ENCODE measurements at regions not wholly inside any gene's neighbourhood (a gene's known extent, or its start where the extent isn't known, plus 50 kb on each side); places are given as distances from the start of the nearest gene placed in this dataset.
"Not testable (repeated sequence)": the region's sequence is repeated elsewhere in the genome, so short reads cannot be mapped to it uniquely, and the experiment has no call there.

GRCh38 chr9:74094766-74095165 is 402.4 kb upstream of the RORB start:
- DNase-seq (ENCODE audit: low spot score): no peak

DNA sequence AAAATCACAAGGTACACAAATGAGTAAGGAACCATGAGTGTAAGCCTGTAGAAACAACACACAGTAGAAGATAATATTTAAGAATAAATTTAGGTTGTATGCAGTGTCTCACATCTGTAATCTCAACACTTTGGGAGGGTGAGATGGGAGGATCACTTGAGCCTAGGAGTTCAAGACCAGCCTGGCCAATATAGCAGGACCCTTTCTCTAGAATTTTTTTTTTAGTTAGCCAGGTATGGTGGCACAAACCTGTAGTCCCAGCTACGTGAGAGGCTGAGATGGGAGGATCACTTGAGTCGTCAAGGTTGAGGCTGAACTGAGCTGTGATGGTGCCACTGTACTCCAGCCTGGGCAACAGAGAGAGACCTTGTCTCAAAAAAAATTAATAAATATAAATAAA is 401.2 kb upstream of the RORB start:
- no peak for DNase-seq (ENCODE audit: low spot score)

DNA sequence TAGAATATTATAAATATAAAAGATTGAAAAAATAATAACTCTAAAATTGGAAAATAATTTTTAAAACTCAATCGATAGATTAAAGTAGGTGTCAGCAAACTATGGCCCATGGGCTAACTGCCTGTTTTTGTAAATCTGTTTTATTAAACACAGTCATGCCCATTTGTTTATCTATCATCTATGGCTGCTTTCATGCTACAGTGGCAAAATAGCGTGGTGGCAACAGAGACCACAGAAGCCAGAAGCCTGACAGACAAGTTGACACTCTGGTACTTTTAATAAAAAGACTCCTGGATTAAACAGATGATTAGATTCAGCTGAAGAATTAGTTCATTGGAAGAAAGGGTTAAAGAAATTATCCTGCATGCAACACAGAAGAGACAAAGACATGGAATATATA is 400.7 kb upstream of the RORB start:
- DNase-seq (ENCODE audit: low spot score): no peak

GRCh38 chr9:74100042-74100441 is 397.1 kb upstream of the RORB start:
- no peak for DNase-seq (ENCODE audit: low spot score)

GRCh38 chr9:74102148-74102547 is 395.0 kb upstream of the RORB start:
- DNase-seq (ENCODE audit: low spot score): not testable (repeated sequence)

GRCh38 chr9:74102702-74103101 is 394.4 kb upstream of the RORB start:
- no peak for DNase-seq (ENCODE audit: low spot score)

- DNase-seq (ENCODE audit: low spot score): no peak
These were observed 389.4 kb upstream of the RORB start for GRCh38 chr9:74107692-74108091.

GRCh38 chr9:74115976-74116375 is 381.2 kb upstream of the RORB start:
- DNase-seq (ENCODE audit: low spot score): no peak

DNA sequence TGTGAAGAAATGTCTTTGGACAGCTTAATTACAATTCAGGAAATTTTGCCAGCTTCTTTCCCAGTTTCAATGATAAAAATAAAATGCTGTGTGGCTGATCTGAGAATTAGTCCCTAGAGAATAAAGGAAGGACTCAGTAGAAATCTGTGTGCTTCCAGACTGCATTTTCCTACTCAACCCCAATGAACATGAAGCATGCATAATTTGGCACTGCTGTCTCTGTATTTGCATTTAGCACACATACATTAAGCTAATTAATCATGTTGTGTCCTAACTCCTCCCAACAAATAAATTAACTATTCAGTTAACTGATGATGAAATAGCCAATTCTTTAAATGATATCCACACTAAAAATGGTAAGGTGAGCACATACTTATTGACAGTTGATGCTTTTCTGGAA is 380.0 kb upstream of the RORB start:
- no peak for DNase-seq (ENCODE audit: low spot score)

GRCh38 chr9:74117731-74118130 is 379.4 kb upstream of the RORB start:
- DNase-seq (ENCODE audit: low spot score): no peak

- DNase-seq (ENCODE audit: low spot score): no peak
These were observed 377.1 kb upstream of the RORB start for GRCh38 chr9:74120061-74120460.

- DNase-seq (ENCODE audit: low spot score): no peak
These were observed 376.7 kb upstream of the RORB start for GRCh38 chr9:74120470-74120869.

DNA sequence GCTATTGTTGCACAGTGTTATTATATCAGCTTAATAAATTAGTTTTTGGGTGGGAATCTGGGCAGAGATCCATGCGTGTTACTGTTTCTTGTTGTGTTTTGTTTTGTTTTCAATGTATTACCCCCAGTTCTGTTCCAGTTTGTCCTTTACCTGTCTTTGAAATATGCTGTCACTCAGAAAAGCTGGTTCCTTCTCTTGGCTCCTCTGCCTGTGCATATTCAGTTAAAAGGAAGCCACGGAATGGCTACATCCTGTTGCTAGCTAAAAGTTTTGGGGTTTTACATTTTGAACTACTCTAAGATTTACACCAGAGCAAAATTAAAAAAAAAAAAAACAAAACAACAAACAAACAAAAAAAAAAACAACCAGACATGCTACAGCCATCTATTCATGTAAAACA is 374.9 kb upstream of the RORB start:
- DNase-seq (ENCODE audit: low spot score): no peak

- no peak for DNase-seq (ENCODE audit: low spot score)
These were observed 374.5 kb upstream of the RORB start for GRCh38 chr9:74122661-74123060.

- DNase-seq (ENCODE audit: low spot score): no peak
These were observed 371.2 kb upstream of the RORB start for GRCh38 chr9:74125941-74126340.

- no peak for DNase-seq (ENCODE audit: low spot score)
These were observed 364.1 kb upstream of the RORB start for GRCh38 chr9:74132986-74133385.

DNA sequence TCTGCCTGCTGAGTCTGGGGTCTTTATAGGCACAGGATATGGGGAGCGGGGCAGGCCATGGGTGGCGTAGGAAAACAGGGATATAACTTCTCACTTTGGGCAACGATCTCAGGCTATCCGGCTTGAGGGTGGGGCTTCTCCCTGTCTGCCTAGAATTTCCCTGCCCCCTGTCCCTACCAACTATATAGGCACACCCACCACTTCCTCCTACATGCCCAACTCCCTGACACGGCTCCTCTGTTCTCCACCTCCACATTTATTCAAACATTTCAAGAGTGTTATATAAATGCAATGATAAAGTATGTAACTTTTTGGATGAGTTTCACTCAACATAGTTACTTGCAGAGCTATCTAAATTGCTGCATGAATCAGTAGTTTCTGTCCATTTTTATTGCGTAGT is 363.2 kb upstream of the RORB start:
- no peak for DNase-seq (ENCODE audit: low spot score)

DNA sequence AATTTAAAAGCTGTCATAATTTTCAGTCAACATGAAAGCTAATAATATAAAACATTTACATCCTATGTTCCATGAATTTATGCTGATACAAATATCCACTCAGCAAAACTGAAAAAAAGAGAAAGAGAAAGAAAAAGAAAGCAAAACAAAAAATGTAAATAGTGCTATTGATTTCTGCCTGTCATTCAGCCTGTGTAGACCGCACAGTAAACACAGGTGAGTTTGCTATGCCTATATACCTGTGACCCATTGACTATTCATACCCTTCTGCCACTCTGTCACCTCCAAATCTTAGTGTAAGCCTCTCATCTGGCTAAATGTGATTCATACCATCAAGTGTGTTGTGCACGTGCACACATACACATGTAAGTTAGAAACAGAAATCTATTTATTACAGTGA is 359.0 kb upstream of the RORB start:
- DNase-seq (ENCODE audit: low spot score): no peak

DNA sequence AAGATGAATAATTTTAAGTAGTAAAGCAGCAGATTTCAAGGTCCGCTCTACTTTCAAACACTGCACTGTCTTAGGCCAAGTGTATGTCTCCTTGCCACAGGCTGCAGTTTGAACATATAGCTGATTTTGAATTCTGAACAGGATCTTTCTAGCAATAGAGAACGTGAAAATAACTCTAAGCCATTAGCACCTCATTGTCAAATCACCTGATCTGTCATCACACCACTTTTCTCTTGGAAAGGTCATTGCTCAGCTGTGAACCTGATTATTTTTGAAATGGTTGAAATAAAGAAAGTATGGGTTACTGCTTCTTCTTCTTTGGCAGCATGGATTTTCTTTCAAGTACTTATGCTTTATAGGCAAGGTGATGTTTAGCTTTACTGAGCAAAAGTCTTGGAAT is 357.0 kb upstream of the RORB start:
- DNase-seq (ENCODE audit: low spot score): no peak

DNA sequence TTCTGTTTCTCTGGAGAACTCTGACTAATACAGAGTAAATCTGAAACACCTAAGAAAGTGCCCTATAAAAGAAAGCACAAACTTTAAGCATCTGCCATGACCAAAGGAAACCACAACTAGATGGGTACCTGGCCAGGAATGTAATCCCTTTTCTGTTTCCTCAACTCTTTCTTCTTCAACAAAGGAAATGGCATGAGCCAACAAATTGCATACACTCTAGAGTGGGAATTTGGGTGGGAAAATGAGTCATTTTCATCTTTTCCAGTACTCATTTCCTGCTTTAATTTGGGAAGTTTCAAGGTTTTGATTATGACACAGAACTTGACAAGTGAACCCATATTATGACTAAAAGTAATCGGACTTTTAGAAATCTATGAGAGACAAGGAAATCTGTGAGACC is 349.2 kb upstream of the RORB start:
- DNase-seq (ENCODE audit: low spot score): no peak

- no peak for DNase-seq (ENCODE audit: low spot score)
These were observed 324.3 kb upstream of the RORB start for GRCh38 chr9:74172874-74173273.

DNA sequence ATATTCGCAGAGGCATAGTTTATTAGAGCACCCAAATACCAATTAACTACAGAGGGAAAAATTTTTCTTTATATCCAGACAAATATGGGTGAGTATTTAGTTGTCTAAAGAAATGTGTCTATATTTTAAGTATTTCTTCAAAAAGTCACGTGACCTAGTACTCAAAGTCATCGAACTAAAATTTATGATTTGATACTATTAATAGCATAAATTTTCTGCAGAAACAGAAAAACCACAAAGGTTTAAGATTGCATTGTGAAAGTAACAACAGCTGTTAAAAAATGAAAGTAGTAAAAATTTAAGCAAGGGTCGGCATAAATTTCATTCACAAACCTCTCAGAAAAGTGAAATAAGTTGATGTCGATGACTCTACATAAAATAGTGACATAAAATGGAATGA is 323.9 kb upstream of the RORB start:
- no peak for DNase-seq (ENCODE audit: low spot score)

- not testable (repeated sequence) for DNase-seq (ENCODE audit: low spot score)
These were observed 299.4 kb upstream of the RORB start for GRCh38 chr9:74197771-74198170.

DNA sequence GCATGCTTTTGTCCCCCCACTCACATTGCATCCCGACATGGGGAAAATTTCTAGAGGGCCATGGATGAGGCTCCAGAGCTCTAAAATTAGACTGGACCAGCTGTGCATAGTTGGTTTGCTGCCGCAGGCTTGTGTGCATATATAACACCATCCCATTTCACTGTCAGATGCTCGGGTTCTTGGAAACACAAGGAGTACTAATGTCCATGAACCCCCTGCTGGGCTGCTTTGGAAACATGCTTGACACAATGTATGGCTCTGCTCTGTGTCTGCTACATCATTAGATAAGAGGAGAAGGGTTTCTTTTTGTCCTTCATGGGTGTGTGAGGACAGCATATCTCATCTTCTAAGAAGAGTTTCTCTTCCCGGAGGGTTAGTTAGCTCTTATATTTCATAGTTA is 292.1 kb upstream of the RORB start:
- no peak for DNase-seq (ENCODE audit: low spot score)

GRCh38 chr9:74218385-74219063 is 278.6 kb upstream of the RORB start:
- no peak for DNase-seq (ENCODE audit: low spot score)

Measured in pons (tissue), 1 donor.